GM19023 (cell line): ENCODE measurements at regions not wholly inside any gene's neighbourhood (a gene's known extent, or its start where the extent isn't known, plus 50 kb on each side); places are given as distances from the start of the nearest gene placed in this dataset.

Experiments used
- ATAC-seq: cut with Tn5 transposase; IDR thresholded peaks from one replicate; pipeline ENCODE4 v1.9.1; 2021; ENCODE audit warnings: mild to moderate bottlenecking, moderate library complexity; ENCODE audit not compliant: unreplicated experiment

DNA sequence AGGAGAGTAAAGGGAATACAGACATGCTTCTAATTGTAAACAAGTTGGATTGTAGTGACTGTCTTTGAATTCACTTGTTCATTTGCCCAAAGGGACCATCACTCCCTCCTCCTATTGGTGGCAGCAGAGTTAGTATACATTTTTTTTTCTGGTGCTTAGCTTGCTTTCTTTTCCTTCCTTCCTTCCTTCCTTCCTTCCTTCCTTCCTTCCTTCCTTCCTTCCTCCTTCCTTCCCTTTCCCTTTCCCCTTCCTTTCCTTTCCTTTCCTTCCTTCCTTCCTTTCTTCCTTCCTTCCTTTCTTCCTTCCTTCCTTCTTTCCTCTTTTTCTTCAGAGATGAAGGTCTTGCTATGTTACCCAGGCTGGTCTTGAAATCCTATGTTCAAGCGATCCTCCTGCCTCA, 94.8 kb upstream of the ATP6AP2 start:
- ATAC-seq = no peak

DNA sequence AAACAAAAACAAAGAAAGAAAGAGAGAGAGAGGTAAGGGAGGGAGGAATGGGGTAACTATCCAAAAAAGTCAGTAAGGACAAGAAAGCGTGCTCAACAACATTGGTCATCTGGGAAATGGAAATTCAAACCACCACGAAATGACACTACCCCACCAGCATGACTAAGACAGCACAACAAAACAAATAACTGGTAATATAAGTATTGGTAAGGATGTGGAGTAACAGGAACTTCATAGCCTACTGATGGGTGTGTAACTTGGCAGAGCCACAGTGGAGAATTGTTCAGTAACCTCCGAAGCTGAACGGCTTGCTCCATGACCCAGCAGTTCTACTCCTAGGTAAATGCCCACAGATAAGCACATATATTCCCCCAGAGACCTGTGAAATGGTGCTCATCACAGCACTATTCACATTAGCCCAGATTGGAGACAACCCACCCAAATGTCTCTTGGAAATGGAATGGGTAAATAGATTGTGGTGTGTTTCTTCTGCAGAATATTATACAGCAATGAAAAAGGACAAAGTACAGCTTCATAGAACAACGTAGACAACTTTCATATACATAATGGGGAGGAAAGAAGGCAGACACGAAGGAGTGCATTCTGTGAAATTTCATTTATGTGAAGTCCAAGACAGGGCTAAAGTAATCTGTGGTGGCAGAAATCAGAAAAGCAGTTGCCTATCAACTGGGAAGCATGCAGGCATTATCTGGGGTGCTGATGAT, 95.5 kb upstream of the ATP6AP2 start:
- no peak for ATAC-seq

DNA sequence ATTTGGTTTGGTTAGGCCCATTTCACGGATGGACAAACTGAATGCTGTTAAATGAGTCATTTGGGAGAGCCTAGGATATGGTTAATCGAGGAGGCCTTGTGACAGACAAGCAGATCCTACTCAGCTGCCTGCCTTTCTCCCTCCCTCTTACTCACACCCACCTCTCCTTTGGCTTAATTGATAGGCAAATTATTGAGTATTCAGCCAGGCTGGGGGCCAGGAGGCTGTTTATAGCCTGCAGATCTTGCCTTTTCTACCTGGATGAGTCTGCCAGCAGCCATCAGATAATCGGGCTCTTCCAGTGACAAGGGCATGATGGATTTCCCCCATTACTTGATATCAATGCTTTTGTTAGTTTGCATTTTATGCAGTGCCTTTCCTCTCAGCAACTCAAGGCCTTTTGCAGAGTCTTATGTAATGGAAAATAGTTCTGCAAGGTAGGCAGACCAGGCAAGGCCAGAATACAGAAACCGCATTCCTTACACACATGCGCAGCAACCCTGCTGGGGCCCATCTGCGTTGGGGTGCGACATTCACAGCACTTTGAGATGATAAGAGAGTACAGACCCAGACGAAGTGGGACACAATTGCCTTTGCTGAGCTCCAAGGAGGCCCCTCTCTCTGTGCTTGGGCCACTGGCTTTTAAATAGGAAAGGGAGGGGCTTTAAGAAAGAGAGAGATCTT, 96.2 kb upstream of the ATP6AP2 start:
- no peak for ATAC-seq

DNA sequence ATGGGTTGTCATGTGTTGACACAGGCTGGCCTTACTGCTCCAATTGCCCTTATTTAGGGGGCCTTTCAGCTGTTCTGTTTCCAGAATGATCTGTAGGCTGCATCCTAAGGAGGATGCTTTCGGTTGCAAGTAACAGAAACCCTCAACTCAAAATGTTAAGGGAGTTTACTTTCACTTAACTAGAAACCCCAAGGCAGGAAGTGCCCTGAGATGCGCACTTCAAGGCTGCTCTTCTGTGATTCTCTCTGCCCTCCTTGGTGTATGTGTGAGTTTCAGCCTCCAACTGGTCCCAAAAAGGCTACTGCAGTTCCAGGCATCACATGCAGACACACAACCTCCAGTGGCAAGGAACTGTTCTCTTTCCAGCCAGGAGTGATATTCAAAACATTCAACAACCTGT, 97.3 kb upstream of the ATP6AP2 start:
- no peak for ATAC-seq

DNA sequence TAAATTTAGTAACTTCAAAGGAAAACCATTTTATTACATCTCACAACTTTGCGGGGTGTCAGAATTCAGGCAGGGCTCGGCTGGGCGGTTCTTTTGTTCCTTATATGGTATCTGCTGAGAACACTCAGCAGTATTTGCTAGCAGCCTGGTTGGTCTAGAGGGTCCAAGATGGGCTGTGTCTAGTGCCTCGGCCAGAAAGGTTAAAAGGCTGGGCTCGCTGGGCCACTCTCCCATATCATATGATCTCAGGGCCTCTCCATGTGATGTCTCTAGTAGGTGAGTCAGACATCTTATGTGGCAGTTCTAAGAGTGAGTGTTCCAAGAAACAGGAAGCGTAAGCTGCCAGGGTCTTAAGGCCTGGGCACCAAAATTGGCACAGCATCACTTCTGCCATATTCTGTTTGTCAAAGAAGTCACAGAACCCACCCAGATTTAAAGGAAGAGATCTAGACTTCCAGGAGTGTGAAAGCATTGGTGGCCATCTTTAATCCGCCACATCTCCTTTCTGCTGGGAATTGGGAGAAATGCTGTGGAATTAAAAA, 100.9 kb upstream of the ATP6AP2 start:
- no peak for ATAC-seq

DNA sequence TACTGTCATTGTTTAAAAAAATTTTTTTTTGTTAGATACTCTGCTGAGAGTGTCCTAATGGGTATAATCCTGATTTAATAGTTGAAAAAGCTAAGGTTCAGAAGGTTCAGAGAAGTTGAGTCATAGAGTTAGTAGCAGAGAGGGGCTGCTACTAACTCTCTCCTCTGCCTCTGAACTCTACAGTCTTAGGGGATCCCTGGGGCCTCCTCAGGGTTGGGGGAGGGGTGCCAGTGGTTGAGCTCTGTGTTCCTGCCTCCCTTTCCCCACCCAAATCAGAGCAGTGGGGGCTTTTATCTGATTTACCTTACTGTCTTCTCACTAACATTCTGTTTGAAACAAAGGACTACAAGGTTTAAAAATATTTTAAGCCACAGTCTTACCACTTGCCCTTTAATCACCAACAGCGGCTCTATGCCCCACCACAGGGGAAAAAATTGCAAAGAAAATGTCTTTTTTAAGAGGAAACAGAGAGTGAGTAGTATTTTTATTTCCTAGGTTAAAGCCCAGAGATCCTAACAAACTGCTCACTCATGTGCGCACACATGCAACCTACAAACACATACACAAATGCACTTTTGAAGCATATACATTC, 102.2 kb upstream of the ATP6AP2 start:
- ATAC-seq = no peak

DNA sequence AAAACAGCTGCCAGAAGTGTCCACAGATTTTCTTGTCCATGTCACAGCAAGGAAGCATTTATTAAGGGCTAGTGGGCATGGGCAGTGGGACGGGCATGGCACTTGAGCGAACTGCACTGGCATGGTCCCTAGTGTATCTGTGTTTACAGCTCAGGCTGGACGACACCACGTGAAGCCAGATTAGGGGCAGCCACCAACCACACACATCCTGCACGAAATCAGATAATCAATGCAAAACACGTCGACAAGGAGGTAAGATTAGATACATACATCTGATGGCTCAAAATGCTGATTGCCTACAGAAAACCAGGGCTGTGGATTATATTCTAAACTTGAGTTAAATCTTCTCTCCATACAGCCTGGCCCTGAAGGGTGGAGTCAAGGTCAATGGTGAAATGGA, 103.8 kb upstream of the ATP6AP2 start:
- ATAC-seq = no peak

DNA sequence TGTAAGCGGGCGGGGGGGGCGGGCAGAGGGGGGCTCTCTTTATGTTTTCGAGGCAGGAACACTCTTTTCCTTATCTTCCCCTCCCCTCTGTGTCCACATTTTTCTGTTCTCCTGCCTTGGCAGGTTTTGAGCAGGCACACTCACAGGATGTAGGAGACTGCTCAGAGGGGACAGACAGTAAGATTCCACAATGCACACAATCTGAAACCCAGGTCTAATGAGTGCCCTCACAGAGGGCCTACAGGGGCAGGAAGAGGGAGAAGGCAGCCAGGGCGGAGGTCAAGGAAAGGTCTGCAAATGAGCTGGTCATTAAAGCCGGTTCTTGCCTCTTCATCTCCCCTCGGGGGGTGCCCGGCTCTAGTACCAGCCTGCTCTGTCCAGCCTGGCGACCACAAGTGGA, 106.1 kb upstream of the ATP6AP2 start:
- no peak for ATAC-seq

DNA sequence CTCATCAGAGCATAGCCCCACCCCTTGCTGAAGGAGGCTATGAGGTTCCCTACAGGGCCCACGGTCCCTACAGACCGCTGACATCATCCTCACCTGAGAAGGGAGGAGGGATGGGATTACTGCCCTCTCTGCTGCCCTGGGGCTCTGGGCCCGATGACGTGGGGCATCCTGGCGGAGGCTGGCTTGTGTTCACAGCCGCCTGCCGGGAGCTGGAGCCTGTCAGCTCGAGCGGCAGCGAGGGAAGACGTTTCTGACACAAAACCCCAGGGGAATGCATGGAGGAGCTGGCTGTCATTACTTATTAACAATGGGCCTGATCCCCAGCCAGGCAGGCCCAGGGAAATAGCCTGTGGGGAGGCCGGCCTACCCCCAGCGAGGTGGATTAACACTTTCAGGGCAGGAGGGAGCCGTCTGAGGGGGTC, 106.6 kb upstream of the ATP6AP2 start:
- ATAC-seq = no peak

DNA sequence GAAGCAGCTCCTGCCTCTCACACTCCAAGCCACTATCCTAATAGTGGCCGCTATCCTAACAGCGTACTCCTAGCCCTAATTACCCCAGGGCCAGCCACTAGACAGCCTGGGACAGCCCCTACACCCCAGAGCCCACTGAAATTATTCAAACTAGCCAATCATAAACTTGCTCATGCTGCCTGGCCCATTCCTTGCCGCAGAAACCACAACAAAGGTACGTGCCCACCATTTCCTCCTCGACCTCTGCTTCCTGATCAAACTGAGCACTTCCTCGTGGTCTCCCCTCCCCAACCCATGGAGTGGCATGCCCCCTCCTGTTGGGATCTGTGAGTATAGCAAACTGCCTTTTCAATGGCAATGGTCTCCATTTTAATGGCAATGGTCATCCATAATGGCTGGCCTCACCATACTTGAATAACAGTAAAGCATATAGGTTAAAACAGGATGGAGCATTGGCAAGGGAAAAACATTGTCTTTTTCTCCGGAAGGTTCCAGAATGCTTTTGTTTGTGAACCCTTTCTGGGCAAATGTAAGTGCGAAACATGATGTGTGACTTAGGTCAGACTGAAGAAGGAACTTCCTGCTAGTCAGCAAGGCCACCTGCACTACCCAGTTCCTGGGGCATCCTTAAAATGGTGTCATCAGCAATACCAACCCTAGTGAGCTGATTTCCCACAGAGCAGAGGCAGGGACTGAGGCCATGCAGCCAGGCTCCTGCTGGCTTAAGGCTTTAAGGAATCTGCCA, 107.1 kb upstream of the ATP6AP2 start:
- ATAC-seq = no peak

DNA sequence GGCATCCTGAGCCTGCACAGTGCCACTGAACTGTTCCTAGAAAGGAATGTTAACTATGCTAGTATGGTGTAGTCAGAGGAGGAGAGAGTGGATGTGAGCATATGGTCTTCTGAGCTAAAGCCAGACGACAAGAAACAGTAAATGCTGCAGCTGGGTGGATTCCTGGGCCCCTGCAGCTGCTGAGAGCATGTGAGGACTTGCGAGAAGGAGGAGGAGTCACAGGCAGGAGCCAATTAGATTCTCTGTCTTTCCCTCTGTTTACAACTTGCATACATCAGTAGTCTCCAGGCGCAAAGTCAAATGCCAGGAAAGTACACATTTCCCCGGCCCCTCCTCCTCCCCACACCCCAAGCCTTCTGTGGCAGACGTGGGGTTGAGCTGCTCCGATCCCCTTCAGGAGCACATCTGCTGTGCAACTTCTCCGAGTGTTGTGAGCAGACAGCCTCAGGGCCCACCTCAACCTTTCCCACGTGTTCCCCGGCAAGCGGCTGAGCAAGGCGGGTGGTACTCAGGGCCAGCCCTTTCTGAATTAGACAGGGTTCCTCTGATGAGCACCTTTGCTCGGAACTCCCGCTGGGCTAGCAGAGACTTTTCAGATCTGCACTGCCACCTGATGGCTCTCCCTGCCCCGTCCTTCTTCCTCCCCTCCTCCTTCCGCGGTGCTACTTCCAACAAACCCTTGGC, 108.7 kb upstream of the ATP6AP2 start:
- peak; percentile 57 for ATAC-seq

DNA sequence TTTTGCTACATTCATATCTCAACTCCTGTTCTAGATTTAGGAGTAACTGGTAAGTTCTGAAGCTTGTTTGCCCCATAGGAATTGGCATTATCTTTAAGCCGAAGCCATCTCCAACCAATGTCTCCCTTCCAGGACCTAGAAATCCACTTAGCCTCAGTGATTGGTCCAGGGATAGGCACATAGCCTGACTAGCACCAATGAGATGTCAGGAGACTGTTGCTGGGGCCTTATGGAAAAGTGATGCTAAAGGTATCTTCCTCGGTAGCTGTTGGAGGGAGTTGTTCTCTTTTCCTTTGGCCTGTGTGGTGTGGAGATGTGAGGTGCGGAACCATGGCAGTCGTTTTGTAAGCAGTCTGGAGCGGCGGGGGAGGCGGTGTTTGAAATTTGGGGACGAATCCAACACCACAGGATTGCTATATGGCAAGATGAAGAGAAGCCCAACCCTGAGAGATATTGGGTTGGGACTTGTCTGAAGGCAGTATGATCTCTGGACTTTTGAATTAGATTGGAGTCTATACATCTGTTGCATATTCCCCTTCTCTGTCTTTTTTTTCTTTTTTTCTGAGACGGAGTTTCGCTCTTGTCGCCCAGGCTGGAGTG, 109.8 kb upstream of the ATP6AP2 start:
- ATAC-seq = no peak

DNA sequence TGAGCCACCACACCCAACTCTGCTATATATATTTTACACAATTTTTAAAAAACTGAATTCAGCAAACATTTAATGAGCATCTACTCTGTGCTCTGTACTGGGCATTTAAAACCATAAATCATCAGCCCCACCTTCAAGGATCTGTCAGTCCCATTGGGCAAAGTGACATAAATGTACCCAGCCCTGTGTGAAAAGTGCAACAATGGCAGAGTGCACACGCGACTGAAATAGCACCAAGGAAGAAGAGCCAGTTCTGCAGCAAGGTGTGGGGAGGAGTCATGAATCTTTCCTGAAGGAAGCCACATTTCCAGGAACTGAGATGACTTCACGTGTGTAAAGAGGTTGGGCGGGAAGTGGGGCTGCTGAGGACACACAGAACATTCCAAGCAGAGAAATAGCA, 111.5 kb upstream of the ATP6AP2 start:
- no peak for ATAC-seq

DNA sequence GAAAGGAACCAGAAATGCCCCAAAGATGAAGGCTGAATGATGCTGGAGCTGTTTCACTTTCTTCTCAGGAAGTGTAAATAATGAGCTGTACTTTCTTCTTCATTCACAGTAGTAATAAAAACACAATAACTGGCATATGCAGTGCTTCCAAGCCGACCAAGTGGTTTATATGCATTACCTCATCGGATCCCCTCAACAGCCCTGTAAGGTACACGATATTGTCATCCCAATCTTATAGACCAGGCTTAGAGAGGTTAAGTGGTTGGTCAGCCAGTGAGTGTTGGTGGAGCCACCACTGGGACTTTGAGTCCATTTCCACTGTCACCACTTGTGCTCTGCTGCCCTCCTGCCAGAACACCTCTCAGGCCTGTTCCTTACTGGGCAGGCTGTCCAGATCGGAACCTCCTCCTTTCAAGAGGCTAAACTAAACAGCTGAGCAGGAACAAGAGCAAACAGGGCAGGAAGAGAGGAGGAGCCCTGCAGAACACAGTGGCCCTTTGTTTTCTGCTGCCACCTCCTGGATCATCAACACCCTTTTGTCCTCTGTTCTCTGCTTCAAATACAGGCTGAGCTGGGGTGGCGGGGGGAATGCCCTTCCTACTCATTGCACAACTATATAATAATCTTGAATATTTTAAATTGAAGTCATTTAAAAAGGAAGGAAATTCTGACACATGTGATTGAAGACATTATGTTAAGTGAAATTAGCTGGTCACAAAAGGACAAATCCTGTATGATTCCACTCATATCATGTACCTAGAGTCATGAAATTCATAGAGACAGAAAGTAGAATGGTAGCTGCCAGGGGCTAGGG, 112.5 kb upstream of the ATP6AP2 start:
- ATAC-seq = peak; percentile 61

DNA sequence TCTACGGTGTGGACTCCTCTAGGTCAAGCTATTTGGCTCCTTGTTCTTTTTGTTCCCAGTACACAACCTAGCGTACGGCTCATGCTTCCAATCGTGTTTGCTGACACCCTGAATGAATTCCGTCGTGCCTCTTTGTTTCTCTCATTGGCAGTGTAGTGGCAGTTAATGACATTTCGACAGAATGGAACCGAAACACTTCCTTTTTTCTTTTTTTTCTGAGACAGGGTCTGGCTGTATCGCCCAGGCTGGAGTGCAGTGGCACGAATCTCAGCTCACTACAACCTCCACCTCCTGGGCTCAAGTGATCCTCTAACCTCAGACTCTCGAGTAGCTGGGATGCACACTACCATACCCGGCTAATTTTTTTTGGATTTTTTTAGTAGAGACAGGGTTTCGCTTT, 113.3 kb upstream of the ATP6AP2 start:
- ATAC-seq = no peak

DNA sequence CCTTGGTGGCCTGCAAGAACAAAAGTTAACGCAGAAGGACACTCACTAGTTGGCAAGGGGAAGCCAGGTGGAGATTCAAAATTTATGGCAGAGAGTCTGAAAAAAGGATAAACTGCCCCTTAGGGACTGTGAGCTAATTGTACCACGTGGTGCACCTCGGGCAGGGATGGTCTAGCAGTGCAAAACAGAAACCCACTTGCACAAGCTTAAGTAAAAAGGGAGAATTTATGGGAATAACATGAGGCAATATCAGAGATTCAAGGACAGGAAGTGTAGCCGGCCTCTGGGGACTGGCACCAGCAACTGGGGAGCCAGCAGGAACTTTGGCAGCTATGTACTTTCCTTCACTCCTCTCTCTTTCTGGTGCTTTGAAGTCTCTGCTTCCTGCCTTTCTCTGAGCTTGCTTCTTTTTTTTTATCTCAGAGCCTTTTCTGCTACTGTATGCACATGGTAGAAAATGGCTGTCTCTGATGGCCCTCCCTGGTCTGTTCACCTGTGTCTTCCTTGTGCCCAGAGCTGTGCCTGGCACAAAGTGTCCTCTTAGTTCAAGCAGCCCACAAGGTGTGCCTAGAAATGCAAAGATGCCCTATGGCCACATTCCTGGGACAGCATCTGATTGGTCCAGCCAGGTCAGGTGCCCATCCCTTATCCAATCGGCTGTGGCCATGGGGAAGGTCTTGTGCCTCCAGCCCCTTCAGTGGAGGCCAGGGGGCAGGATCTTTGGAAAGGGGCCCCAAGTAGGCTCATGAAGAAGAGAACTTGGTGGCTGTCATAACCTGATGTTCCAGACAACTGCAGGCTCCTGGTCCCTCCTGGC, 114.8 kb upstream of the ATP6AP2 start:
- no peak for ATAC-seq

DNA sequence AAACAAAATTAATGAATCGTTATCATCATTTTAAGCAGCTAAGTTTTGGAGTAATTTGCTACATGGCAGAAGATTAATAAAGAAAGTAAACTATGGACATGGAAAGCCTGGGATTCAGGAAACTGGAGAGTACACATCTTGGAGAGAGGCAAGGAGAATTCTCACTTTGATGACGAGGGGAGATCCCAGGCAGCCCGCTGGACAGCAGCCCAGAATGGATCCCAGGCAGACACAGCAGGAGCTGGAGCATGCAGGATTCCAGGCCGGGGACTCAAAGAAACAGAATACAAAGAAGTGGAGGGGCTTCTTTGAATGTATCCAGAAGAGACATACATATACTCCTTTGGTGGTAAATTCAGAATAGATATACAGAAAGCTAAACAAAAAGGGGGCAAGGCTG, 118.0 kb upstream of the ATP6AP2 start:
- ATAC-seq = no peak

DNA sequence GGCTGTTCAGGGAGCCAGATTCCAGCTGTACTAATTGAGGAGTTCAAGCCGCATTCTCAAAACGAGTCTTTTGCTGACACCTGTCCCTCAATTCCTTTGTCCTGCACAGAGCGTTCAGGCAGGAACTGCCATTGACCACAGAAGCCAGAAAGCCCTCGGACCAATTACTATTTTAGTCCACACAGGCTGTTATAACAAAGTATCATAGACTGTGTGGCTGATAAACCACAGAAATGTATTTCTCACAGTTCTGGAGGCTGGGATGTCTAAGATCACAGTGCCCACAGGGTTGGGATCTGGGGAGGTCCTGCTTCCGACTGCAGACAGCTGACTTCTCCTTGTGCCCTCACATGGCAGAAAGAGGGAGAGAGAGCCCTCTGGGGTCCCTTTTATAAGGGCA, 119.8 kb upstream of the ATP6AP2 start:
- ATAC-seq = no peak
